CD4-positive, alpha-beta memory T cell (primary cell): ENCODE measurements at regions not wholly inside any gene's neighbourhood (a gene's known extent, or its start where the extent isn't known, plus 50 kb on each side); places are given as distances from the start of the nearest gene placed in this dataset.

Source experiments
- CTCF ChIA-PET: fragments of 350-600 bp; sonication (Branson Sonifier 250); formaldehyde crosslinking; loops from one replicate; lab custom pipeline; 2021; ENCODE audit warnings: inconsistent platforms; ENCODE audit not compliant: partially characterized antibody; lab: Charles Lee
- POLR2A ChIA-PET: fragments of 350-600 bp; sonication (Branson Sonifier 250); formaldehyde crosslinking; loops from one replicate; lab custom pipeline; 2021; ENCODE audit not compliant: partially characterized antibody; lab: Charles Lee
- DNase-seq, 5 donors: peaks; one replicate each; pipeline versions ENCODE4 v3.0.0 to v3.0.0-alpha.2; 2020 to 2022; ENCODE audit warnings: mixed read lengths in 1 of 5
- H3K27ac ChIP-seq: one replicate; pipeline ENCODE4 v1.7.0; 2013; ENCODE audit warnings: low read depth, low read length
- H3K27me3 ChIP-seq: 2 replicates; pipeline ENCODE4 v1.7.0; 2013; ENCODE audit warnings: mild to moderate bottlenecking, low read length, moderate library complexity; ENCODE audit not compliant: insufficient read depth
- H3K36me3 ChIP-seq: 2 replicates; pipeline ENCODE4 v1.7.0; 2013; ENCODE audit warnings: mild to moderate bottlenecking, low read length, moderate library complexity; ENCODE audit not compliant: insufficient read depth
- H3K4me1 ChIP-seq: 2 replicates; pipeline ENCODE4 v1.7.0; 2013; ENCODE audit warnings: mild to moderate bottlenecking, low read length, moderate library complexity; ENCODE audit not compliant: insufficient read depth
- H3K4me3 ChIP-seq, 2 donors: one replicate each; pipeline ENCODE4 v1.7.0; 2013; ENCODE audit warnings: low read length in 2 of 2, mild to moderate bottlenecking in 1 of 2
- H3K9me3 ChIP-seq, 2 donors: one replicate each; pipeline ENCODE4 v1.7.0; 2013; ENCODE audit warnings: low read length in 2 of 2, control low read depth in 1 of 2; ENCODE audit not compliant: control insufficient read depth in 1 of 2
- H3K27ac Mint-ChIP-seq, 7 donors: one replicate each; pipeline ENCODE4 v1.8.0; 2020 to 2021; ENCODE audit warnings: mixed read lengths in 7 of 7, mild to moderate bottlenecking in 6 of 7, inconsistent platforms in 3 of 7, moderate library complexity in 3 of 7
- H3K27me3 Mint-ChIP-seq, 2 donors: one replicate each; pipeline ENCODE4 v1.8.0; 2020 to 2021; ENCODE audit warnings: mixed read lengths in 2 of 2
- H3K36me3 Mint-ChIP-seq, 2 donors: one replicate each; pipeline ENCODE4 v1.8.0; 2020 to 2021; ENCODE audit warnings: mixed read lengths in 2 of 2, inconsistent platforms in 1 of 2, mild to moderate bottlenecking in 1 of 2
- H3K4me1 Mint-ChIP-seq, 4 donors: one replicate each; pipeline ENCODE4 v1.8.0; 2020 to 2021; ENCODE audit warnings: mixed read lengths in 4 of 4, mild to moderate bottlenecking in 1 of 4
- H3K4me3 Mint-ChIP-seq, 8 donors: one replicate each; pipeline ENCODE4 v1.8.0; 2020 to 2021; ENCODE audit warnings: mixed read lengths in 8 of 8, mild to moderate bottlenecking in 7 of 8, moderate library complexity in 6 of 8, inconsistent platforms in 3 of 8
- H3K9me3 Mint-ChIP-seq, 8 donors: one replicate each; pipeline ENCODE4 v1.8.0; 2020 to 2021; ENCODE audit warnings: mixed read lengths in 8 of 8, mild to moderate bottlenecking in 5 of 8, inconsistent platforms in 3 of 8, moderate library complexity in 1 of 8
- intact Hi-C: fragments of 100-400 bp; cut with micrococcal nuclease; formaldehyde crosslinking; loops from one replicate; pipeline ENCODE4 v1.15.1; 2023

DNA sequence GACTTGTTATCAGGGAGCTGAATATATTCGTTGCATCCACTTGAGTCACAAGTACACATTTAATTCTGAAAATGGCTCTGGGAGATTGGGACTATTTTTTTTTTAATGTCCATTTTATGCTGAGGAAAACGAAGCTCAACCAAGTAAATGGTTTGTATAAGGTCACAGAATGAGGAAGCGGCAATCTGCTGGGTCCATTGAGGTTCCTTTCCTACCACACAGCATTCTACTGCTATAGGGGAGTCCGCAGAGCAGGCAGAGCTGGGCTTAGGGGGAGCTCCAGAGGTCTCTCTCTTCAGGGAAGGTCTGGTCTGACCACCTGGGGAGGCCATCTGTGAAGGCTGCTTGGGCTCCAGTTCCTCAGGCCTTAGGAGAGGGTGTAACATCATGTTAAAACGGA lies 77.9 kb downstream of the MCFD2 start:
- DNase-seq, result no peak
- Histone ChIP-seq H3K4me1 (no peaks in the 10 kb centered on the region), H3K36me3 (no peaks in the 10 kb centered on the region), H3K9me3 (no peaks in the 10 kb centered on the region), H3K27ac (no peak overlapping the region), H3K4me3 (no peak overlapping the region), H3K27me3 (no peaks in the 10 kb centered on the region)
- intact Hi-C loops, result no loop called here
- H3K36me3 Mint-ChIP-seq, result no peaks in the 10 kb centered on the region
- peaks cover 0 to 3% (median under 1%) of the 10 kb centered on the region in 4 donors for H3K4me1 Mint-ChIP-seq
- H3K27ac Mint-ChIP-seq, result no peak overlapping the region
- ChIA-PET POLR2A (interaction anchor here (0.6 kb wide), 1 partner anchor 231 kb away, joined by 3 read pairs; no protein-coding TSS in a partner anchor), CTCF (no interaction called here)
- H3K9me3 Mint-ChIP-seq, result peaks cover 0 to 8% (median 0%) of the 10 kb centered on the region in 8 donors
- no peak overlapping the region for H3K4me3 Mint-ChIP-seq
- peaks cover 0 to 2% of the 10 kb centered on the region in 2 donors for H3K27me3 Mint-ChIP-seq

DNA sequence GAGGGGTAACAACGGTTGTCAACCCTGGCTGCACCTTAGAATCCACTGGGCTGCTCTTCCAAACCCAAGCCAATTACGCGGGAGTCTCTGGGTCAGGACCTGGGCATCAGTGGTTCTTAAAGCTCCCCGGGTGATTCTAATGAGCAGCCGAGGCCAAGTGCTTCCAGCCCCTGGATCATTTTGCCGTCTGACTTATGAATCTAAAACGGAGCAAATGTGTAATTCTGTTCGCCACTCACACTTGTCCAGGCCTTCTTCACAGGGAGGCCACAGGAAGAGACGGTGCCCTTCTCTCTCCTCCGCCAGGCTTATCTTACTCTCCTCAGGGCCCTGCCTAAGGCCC lies 78.5 kb downstream of the MCFD2 start:
- DNase-seq, result no peak
- Mint-ChIP-seq H3K9me3 (peaks cover 0 to 8% (median 0%) of the 10 kb centered on the region in 8 donors), H3K4me3 (no peak overlapping the region), H3K36me3 (no peaks in the 10 kb centered on the region), H3K27me3 (peaks cover 0 to 2% of the 10 kb centered on the region in 2 donors), H3K27ac (no peak overlapping the region), H3K4me1 (peaks cover 0 to 3% (median under 1%) of the 10 kb centered on the region in 4 donors)
- CTCF ChIA-PET, result no interaction called here
- intact Hi-C loops, result no loop called here
- POLR2A ChIA-PET, result interaction anchor here (0.6 kb wide), 1 partner anchor 231 kb away, joined by 3 read pairs; no protein-coding TSS in a partner anchor
- no peaks in the 10 kb centered on the region for H3K4me1 ChIP-seq
- H3K27me3 ChIP-seq, result no peaks in the 10 kb centered on the region
- H3K9me3 ChIP-seq, result no peaks in the 10 kb centered on the region
- H3K36me3 ChIP-seq, result no peaks in the 10 kb centered on the region
- H3K4me3 ChIP-seq, result no peak overlapping the region
- no peak overlapping the region for H3K27ac ChIP-seq

DNA sequence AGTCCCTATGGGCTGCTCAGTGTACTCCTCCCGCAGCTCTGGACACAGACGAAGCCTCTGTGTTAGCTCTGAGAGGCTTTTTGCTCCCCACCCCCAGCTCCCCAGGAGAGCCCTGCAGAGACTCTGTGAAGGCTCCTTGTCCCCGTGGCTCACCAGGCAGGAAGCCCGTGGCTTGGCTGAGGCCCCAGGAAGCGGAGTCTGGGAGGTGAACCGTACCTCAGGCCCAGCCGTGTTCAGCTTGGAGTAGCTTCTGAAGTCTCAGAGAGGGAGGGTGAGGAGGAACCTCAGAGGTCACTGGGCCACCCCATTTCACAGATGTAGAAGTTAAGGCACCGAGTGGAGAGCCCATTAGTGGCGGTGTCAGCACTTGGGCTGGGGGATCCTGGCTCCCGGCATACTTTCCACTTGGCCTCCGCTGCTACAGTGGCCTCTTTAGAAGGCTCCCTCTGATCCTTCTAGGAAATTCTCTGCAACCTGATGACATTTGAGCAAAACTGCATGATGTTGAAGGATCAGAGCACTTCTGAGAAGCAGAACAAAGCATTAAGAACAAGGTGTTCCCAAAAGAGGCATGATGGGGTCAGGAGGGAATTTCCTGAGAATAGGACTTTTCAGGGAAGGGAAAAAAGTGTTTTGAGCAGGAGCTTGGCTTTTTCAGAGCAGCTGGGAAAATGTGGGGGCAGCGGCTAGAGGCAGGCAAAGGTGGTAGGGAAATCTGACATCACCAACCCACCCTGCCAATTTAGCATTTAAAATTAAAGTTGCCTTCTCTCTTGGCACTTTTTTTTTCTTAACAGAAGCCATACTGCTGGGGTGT lies 79.1 kb downstream of the MCFD2 start:
- no peak overlapping the region for H3K27ac Mint-ChIP-seq

DNA sequence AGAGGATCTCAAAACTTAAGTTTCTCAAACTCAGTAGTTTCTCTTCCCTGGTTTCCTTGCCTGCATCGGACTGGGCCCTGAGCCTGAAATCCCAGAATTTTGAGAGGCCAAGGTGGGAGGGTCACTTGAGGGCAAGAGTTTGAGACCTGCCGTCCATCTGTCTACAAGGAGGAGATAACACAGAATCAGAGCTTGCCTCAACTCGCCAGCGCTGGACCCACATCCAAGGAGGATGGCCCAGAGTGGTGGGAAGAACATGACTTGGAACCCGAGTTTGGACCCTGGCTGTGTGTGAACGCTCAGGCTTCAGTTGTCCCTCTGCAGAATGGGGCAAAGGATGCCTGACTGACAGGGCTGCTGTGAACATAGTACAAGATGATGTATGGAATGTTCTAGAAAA lies 80.1 kb downstream of the MCFD2 start:
- no peaks in the 10 kb centered on the region for H3K36me3 Mint-ChIP-seq
- H3K4me3 Mint-ChIP-seq, result no peak overlapping the region
- ChIA-PET CTCF (no interaction called here), POLR2A (no interaction called here)
- no peak overlapping the region for H3K27ac Mint-ChIP-seq
- no peak overlapping the region for H3K27ac ChIP-seq
- no peaks in the 10 kb centered on the region for H3K4me1 Mint-ChIP-seq
- H3K9me3 ChIP-seq, result no peaks in the 10 kb centered on the region
- H3K9me3 Mint-ChIP-seq, result peaks cover 0 to 10% (median 3%) of the 10 kb centered on the region in 8 donors
- H3K4me1 ChIP-seq, result no peaks in the 10 kb centered on the region
- H3K36me3 ChIP-seq, result no peaks in the 10 kb centered on the region
- no peak overlapping the region for H3K4me3 ChIP-seq
- no peak for DNase-seq
- peaks cover under 1 to 4% of the 10 kb centered on the region in 2 donors for H3K27me3 Mint-ChIP-seq
- no peaks in the 10 kb centered on the region for H3K27me3 ChIP-seq
- intact Hi-C loops, result no loop called here

More for the DNA sequence above, 79.1 kb downstream of the MCFD2 start:
- H3K4me1 ChIP-seq, result no peaks in the 10 kb centered on the region
- H3K27ac ChIP-seq, result no peak overlapping the region
- H3K36me3 ChIP-seq, result no peaks in the 10 kb centered on the region
- CTCF ChIA-PET, result no interaction called here
- peaks cover 0 to 3% of the 10 kb centered on the region in 2 donors for H3K27me3 Mint-ChIP-seq
- no peak for DNase-seq
- H3K36me3 Mint-ChIP-seq, result no peaks in the 10 kb centered on the region
- no peak overlapping the region for H3K4me3 ChIP-seq
- H3K9me3 Mint-ChIP-seq, result peaks cover 0 to 8% (median 0%) of the 10 kb centered on the region in 8 donors
- H3K9me3 ChIP-seq, result no peaks in the 10 kb centered on the region
- H3K4me1 Mint-ChIP-seq, result peaks cover 0 to 1% (median 0%) of the 10 kb centered on the region in 4 donors
- POLR2A ChIA-PET, result no interaction called here
- H3K27me3 ChIP-seq, result no peaks in the 10 kb centered on the region
- no peak overlapping the region for H3K4me3 Mint-ChIP-seq
- intact Hi-C loops, result no loop called here

DNA sequence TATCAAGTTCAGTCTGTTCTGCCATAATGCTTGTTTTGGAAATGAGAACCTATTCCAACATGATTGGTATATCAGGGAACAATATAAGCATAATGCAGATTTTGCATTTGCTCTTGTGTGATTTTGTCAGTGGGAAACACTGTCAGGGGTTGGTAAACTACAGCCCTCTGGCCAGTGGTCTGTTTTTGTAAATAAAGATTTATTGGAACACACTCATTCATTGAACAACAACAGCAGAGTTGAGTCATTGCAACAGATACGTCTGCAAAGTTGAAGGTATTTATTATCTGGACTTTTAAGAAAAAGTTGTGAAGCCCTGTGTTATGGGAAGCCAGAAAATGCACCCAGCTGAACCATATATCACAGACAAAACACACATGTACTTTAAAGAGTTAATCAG lies 83.1 kb downstream of the MCFD2 start:
- Mint-ChIP-seq H3K27ac (no peak overlapping the region), H3K27me3 (peaks cover 9 to 15% of the 10 kb centered on the region in 2 donors), H3K4me1 (no peaks in the 10 kb centered on the region), H3K9me3 (peaks cover 0 to 20% (median 10%) of the 10 kb centered on the region in 8 donors), H3K36me3 (no peaks in the 10 kb centered on the region), H3K4me3 (no peak overlapping the region)
- Histone ChIP-seq H3K27me3 (no peaks in the 10 kb centered on the region), H3K4me3 (no peak overlapping the region), H3K9me3 (no peaks in the 10 kb centered on the region), H3K36me3 (no peaks in the 10 kb centered on the region), H3K27ac (no peak overlapping the region), H3K4me1 (no peaks in the 10 kb centered on the region)
- ChIA-PET POLR2A (no interaction called here), CTCF (interaction anchor here (1.0 kb wide), 1 partner anchor 9 kb away, joined by 3 read pairs; no protein-coding TSS in a partner anchor)
- DNase-seq, result no peak
- intact Hi-C loops, result no loop called here

DNA sequence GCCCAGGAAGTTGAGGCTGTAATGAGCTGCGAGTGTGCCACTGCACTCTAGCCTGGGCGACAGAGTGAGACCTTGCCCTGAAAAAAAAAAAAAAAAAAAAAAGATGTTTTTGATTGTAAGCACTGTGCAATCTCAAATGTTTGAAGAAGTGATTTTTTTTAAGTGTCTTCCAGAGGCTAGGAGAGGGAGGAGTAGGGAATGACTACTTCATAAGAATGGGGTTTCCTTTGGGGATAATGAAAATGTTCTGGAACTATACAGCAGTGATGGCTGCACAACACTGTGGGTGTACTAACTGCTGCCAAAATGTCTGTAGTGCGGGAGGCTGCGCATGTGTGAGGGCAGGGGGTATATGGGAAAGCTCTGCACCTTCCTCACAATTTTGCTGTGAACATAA lies 83.7 kb downstream of the MCFD2 start:
- H3K27ac ChIP-seq, result no peak overlapping the region
- Mint-ChIP-seq H3K4me3 (no peak overlapping the region), H3K9me3 (peaks cover 0 to 20% (median 10%) of the 10 kb centered on the region in 8 donors), H3K27me3 (peaks cover 9 to 20% of the 10 kb centered on the region in 2 donors), H3K27ac (no peak overlapping the region), H3K36me3 (no peaks in the 10 kb centered on the region), H3K4me1 (no peaks in the 10 kb centered on the region)
- H3K27me3 ChIP-seq, result no peaks in the 10 kb centered on the region
- DNase-seq, result no peak
- no peak overlapping the region for H3K4me3 ChIP-seq
- CTCF ChIA-PET, result interaction anchor here (1.0 kb wide), 1 partner anchor 10 kb away, joined by 3 read pairs; no protein-coding TSS in a partner anchor
- H3K4me1 ChIP-seq, result no peaks in the 10 kb centered on the region
- H3K36me3 ChIP-seq, result no peaks in the 10 kb centered on the region
- H3K9me3 ChIP-seq, result no peaks in the 10 kb centered on the region
- intact Hi-C loops, result no loop called here
- POLR2A ChIA-PET, result no interaction called here

DNA sequence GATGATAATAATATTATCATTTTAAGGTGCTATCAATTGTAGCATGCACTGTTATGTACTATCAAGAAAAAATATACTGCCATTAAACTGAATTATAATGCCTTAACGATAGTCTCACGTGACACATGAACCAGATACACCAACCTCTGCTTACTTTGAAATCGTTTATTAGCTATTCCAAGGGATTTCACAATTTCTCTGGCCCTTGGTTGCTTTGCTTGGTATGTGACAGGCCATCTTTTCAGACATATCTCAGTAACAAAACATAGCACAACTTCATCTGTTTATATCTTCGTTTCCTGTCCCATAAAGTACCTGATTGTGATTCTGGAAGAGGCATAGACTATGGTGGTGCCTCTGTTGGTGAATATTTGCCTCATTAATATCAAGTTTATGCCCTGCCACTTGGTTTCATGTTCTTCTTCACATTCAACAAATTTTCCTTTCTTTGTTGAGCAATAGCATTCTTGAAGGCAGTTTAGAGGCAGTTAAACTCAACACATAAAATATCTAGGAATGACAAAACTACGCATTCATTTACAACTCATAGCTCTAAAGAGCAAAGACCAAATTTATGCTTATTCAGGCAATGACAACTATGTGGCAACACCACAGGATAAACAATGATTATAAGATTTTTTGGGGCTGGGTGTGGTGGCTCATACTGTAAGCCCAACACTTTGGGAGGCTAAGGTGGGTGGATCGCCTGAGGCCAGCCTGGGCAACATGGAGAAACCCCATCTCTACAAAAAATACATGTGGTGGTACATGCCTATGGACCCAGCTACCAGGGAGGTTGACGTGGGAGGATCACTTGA lies 84.3 kb downstream of the MCFD2 start:
- CTCF ChIA-PET, result no interaction called here
- Mint-ChIP-seq H3K4me1 (no peaks in the 10 kb centered on the region), H3K27ac (no peak overlapping the region), H3K4me3 (no peak overlapping the region), H3K9me3 (peaks cover 0 to 20% (median 10%) of the 10 kb centered on the region in 8 donors), H3K36me3 (no peaks in the 10 kb centered on the region), H3K27me3 (peaks cover 9 to 20% of the 10 kb centered on the region in 2 donors)
- H3K27me3 ChIP-seq, result no peaks in the 10 kb centered on the region
- H3K27ac ChIP-seq, result no peak overlapping the region
- intact Hi-C loops, result no loop called here
- no peaks in the 10 kb centered on the region for H3K4me1 ChIP-seq
- POLR2A ChIA-PET, result no interaction called here
- H3K4me3 ChIP-seq, result no peak overlapping the region
- no peak for DNase-seq
- H3K9me3 ChIP-seq, result no peaks in the 10 kb centered on the region
- no peaks in the 10 kb centered on the region for H3K36me3 ChIP-seq
